ENCODE measurements at regions not wholly inside any gene's neighbourhood (a gene's known extent, or its start where the extent isn't known, plus 50 kb on each side); places are given as distances from the start of the nearest gene placed in this dataset.

DNA sequence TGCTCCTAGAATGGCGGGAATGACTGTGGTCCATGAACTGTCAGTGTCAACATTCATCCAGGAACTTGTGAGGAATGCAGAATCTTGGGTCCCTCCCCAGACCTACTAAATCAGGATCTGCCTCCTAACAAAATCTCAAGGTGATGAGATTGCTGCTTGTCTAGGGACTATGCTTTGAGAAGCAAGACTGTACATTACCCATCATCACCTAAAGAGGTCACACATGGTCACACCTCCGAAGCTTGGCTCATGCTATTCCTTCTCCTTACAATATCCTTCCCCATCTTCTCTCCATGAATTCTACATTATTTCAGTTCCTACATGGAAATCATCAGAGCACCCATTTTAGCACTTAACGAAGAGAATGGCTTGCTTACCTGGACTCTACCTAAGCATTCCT, 102.3 kb upstream of the JARID2 start:
- Histone ChIP-seq H3K4me3 (ENCODE audit: low read depth, low read length) (no peak overlapping the region), H3K36me3 (ENCODE audit: control insufficient read depth, insufficient read depth, low read length) (no peaks in the 10 kb centered on the region), H3K27me3 (ENCODE audit: control insufficient read depth, insufficient read depth, low read length) (no peaks in the 10 kb centered on the region)
- TF ChIP-seq CTCF (IDR thresholded peaks at IDR 0.05; ENCODE audit: insufficient read depth, low read length, poor library complexity, severe bottlenecking): no peak
- no peak for DNase-seq (ENCODE audit: low read depth)

DNA sequence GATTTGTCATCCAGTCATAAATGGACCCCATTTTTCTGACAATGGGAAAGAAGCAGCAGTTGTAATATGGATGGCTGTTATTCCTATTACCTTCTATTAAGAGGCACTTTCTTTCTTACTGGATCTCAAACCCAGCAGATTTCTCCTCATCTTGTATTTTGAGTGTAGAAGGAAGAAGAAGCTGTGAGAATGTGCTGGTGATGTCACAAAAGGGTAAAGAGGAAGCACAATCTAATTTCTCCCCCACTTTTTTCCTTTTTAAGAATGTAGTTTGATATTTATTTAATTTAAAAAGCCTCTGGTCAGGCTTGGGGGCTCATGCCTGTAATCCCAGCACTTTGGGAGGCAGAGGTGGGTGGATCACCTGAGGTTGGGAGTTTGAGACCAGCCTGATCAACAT, 100.0 kb upstream of the JARID2 start:
- TF ChIP-seq CTCF (IDR thresholded peaks at IDR 0.05; ENCODE audit: insufficient read depth, low read length, poor library complexity, severe bottlenecking): no peak
- DNase-seq (ENCODE audit: low read depth): no peak
- Histone ChIP-seq H3K27me3 (ENCODE audit: control insufficient read depth, insufficient read depth, low read length) (no peaks in the 10 kb centered on the region), H3K4me3 (ENCODE audit: low read depth, low read length) (no peak overlapping the region), H3K36me3 (ENCODE audit: control insufficient read depth, insufficient read depth, low read length) (no peaks in the 10 kb centered on the region)

DNA sequence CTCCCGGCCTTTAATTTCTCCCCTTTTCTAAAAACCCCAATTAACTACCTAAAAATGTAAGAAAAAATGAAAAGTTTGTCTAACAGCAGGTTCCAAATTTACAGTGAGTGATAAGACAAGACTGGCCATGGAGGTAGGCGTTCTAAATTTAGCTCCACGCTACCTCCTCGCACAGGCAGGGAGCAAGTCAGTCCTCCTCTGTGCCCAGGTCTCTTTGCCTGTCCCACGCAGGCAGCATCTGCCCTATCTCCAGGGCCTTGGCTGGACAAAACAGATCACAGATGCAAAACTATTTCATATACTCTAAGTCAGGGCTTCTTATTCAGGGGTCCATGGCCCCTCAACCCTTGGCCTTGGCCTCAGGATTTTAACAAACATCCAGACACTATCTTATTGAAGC, 98.0 kb upstream of the JARID2 start:
- H3K27me3 ChIP-seq (ENCODE audit: control insufficient read depth, insufficient read depth, low read length): no peaks in the 10 kb centered on the region
- H3K4me3 ChIP-seq (ENCODE audit: low read depth, low read length): no peak overlapping the region
- TF ChIP-seq CTCF (IDR thresholded peaks at IDR 0.05; ENCODE audit: insufficient read depth, low read length, poor library complexity, severe bottlenecking): no peak
- no peak for DNase-seq (ENCODE audit: low read depth)
- no peaks in the 10 kb centered on the region for H3K36me3 ChIP-seq (ENCODE audit: control insufficient read depth, insufficient read depth, low read length)

DNA sequence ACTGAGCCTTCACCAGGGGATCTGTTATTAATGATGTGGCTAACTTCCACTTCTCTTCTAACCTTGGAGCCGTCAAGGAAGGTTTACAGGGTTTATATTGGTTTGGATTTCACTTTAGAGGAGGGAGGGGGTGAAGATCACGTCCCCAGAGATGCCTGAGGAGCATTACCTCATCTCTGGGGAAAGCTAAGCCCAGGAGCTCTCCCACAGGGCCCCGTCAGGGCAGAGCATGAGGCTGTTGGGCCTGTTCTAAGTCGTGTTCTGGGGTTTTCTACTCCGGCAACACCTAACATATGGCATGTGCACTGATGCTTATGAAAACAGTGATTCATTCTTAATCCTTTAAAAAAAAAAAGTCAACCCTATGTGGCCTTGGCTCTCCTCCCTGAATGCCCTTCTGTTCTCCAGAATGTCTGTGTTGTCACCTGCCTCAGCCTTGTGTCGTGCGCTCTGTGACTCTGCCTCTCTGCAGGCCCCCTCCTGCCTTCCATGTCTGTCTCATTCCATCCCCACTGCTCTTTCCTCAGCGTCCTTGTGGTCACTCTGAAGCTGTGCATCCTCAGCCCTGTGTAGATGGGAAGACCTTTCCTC, 97.4 kb upstream of the JARID2 start:
- H3K27me3 ChIP-seq (ENCODE audit: control insufficient read depth, insufficient read depth, low read length): no peaks in the 10 kb centered on the region
- no peaks in the 10 kb centered on the region for H3K36me3 ChIP-seq (ENCODE audit: control insufficient read depth, insufficient read depth, low read length)
- peak; percentile 10 for TF ChIP-seq CTCF (IDR thresholded peaks at IDR 0.05; ENCODE audit: insufficient read depth, low read length, poor library complexity, severe bottlenecking)
- DNase-seq (ENCODE audit: low read depth): peak; percentile 50
- no peak overlapping the region for H3K4me3 ChIP-seq (ENCODE audit: low read depth, low read length)

- TF ChIP-seq CTCF (IDR thresholded peaks at IDR 0.05; ENCODE audit: insufficient read depth, low read length, poor library complexity, severe bottlenecking): no peak
Measured at GRCh38 chr6:15150207-15150606, 95.7 kb upstream of the JARID2 start.

GRCh38 chr6:15152700-15153099, 93.2 kb upstream of the JARID2 start:
- no peaks in the 10 kb centered on the region for H3K27me3 ChIP-seq (ENCODE audit: control insufficient read depth, insufficient read depth, low read length)
- no peak for DNase-seq (ENCODE audit: low read depth)
- H3K36me3 ChIP-seq (ENCODE audit: control insufficient read depth, insufficient read depth, low read length): no peaks in the 10 kb centered on the region
- no peak for TF ChIP-seq CTCF (IDR thresholded peaks at IDR 0.05; ENCODE audit: insufficient read depth, low read length, poor library complexity, severe bottlenecking)
- H3K4me3 ChIP-seq (ENCODE audit: low read depth, low read length): no peak overlapping the region

More at GRCh38 chr6:15150207-15150606, 95.7 kb upstream of the JARID2 start:
- Histone ChIP-seq H3K36me3 (ENCODE audit: control insufficient read depth, insufficient read depth, low read length) (no peaks in the 10 kb centered on the region), H3K27me3 (ENCODE audit: control insufficient read depth, insufficient read depth, low read length) (no peaks in the 10 kb centered on the region), H3K4me3 (ENCODE audit: low read depth, low read length) (no peak overlapping the region)
- no peak for DNase-seq (ENCODE audit: low read depth)
